HCT116 (cell line): ENCODE measurements at regions not wholly inside any gene's neighbourhood (a gene's known extent, or its start where the extent isn't known, plus 50 kb on each side); places are given as distances from the start of the nearest gene placed in this dataset.

Experiments used
- ATAC-seq: fragments of 200-7000 bp; cut with Tn5 transposase; 2 replicates; pipeline ENCODE4 v1.9.1; 2020; ENCODE audit warnings: mild to moderate bottlenecking, moderate library complexity
- BruUV-seq: library from RNA; stranded (reverse); fragments of 400-500 nt; replicated peaks from 2 replicates; lab custom pipeline; 2021; lab: Mats Ljungman, UMichigan
- CTCF ChIA-PET: fragments of 300-600 bp; sonication (Branson Sonifier 250); formaldehyde crosslinking; loops from one replicate; lab custom pipeline; 2021; ENCODE audit warnings: antibody characterized with exemption; lab: Charles Lee
- POLR2A ChIA-PET: fragments of 300-600, 350-600 bp; sonication (Branson Sonifier 250); formaldehyde crosslinking; loops from one replicate; lab custom pipeline; 2021; ENCODE audit warnings: antibody characterized with exemption; lab: Charles Lee
- RAD21 ChIA-PET, 2 experiments: fragments of 300-600 bp; sonication (Branson Sonifier 250); formaldehyde crosslinking; loops; one replicate each; lab custom pipeline; 2023; ENCODE audit warnings: low total read pairs in 2 of 2; ENCODE audit not compliant: uncharacterized antibody in 2 of 2, unreplicated experiment in 2 of 2, low non-redundant PET in 1 of 2; lab: Charles Lee
- DNase-seq: peaks from one replicate; pipeline ENCODE4 v3.0.0-alpha.2; 2010; ENCODE audit warnings: low read depth, low spot score
- H2AFZ ChIP-seq: fragments of 200-600 bp; shearing (Covaris generic), sonication (generic); 2 replicates; pipeline ENCODE4 v1.6.1; 2017; ENCODE audit warnings: low read depth, mixed run types, mixed read lengths, antibody characterized with exemption, low read length; ENCODE audit not compliant: poor library complexity, severe bottlenecking
- H3K27ac ChIP-seq: 2 replicates; pipeline ENCODE4 v1.5.1; 2012; ENCODE audit warnings: low read depth, low read length
- H3K27me3 ChIP-seq: fragments of 200-600 bp; sonication (generic); 2 replicates; pipeline ENCODE4 v1.6.1; 2016; ENCODE audit warnings: mixed run types, low read length, mixed read lengths; ENCODE audit not compliant: insufficient read depth
- H3K36me3 ChIP-seq, 2 experiments: fragments of 200-500 bp in 1 of 2; fragments of 200-600 bp in 1 of 2; sonication (Bioruptor generic) in 1 of 2; sonication (generic) in 1 of 2; 2 replicates each; pipeline versions ENCODE4 v1.5.1 to v1.6.1; 2014 to 2016; ENCODE audit warnings: low read length in 2 of 2, inconsistent platforms in 1 of 2, mixed read lengths in 1 of 2, mixed run types in 1 of 2; ENCODE audit not compliant: insufficient read depth in 2 of 2, control insufficient read depth in 1 of 2
- H3K4me1 ChIP-seq, 2 experiments: fragments of 200-600 bp in 1 of 2; sonication (generic) in 1 of 2; 2 replicates each; pipeline versions ENCODE4 v1.5.1 to v1.6.1; 2012 to 2017; ENCODE audit warnings: low read length in 2 of 2, inconsistent platforms in 1 of 2, mild to moderate bottlenecking in 1 of 2, mixed read lengths in 1 of 2, mixed run types in 1 of 2, moderate library complexity in 1 of 2; ENCODE audit not compliant: insufficient read depth in 2 of 2, control insufficient read depth in 1 of 2
- H3K4me2 ChIP-seq: fragments of 200-600 bp; sonication (generic); 2 replicates; pipeline ENCODE4 v1.6.1; 2017; ENCODE audit warnings: mixed run types, low read length, mixed read lengths
- H3K4me3 ChIP-seq, 2 experiments: fragments of 200-600 bp in 1 of 2; sonication (generic) in 1 of 2; replicated peaks in 1 of 2; 2 replicates each; pipeline ENCODE4 v1.5.1; 2011 to 2016; ENCODE audit warnings: low read length in 2 of 2, control low read depth in 1 of 2, low read depth in 1 of 2, mild to moderate bottlenecking in 1 of 2, mixed read lengths in 1 of 2, mixed run types in 1 of 2
- H3K79me2 ChIP-seq: fragments of 200-600 bp; sonication (generic); 2 replicates; pipeline ENCODE4 v1.6.1; 2017; ENCODE audit warnings: mild to moderate bottlenecking, mixed run types, low read length, moderate library complexity, mixed read lengths; ENCODE audit not compliant: insufficient read depth
- H3K9ac ChIP-seq: fragments of 200-600 bp; sonication (generic); 2 replicates; pipeline ENCODE4 v1.6.1; 2016; ENCODE audit warnings: low read length, mixed read lengths
- H3K9me2 ChIP-seq: fragments of 200-600 bp; sonication (generic), shearing (Covaris generic); 2 replicates; pipeline ENCODE4 v1.6.1; 2017; ENCODE audit warnings: mixed run types, mild to moderate bottlenecking, moderate library complexity; ENCODE audit not compliant: insufficient read depth
- H3K9me3 ChIP-seq, 2 experiments: fragments of 200-500 bp in 1 of 2; fragments of 200-600 bp in 1 of 2; sonication (Bioruptor generic) in 1 of 2; sonication (generic) in 1 of 2; 2 replicates each; pipeline ENCODE4 v1.6.1; 2014 to 2017; ENCODE audit warnings: low read length in 2 of 2, mixed read lengths in 2 of 2, inconsistent platforms in 1 of 2, low read depth in 1 of 2, mild to moderate bottlenecking in 1 of 2, mixed run types in 1 of 2, moderate library complexity in 1 of 2; ENCODE audit not compliant: control insufficient read depth in 1 of 2, insufficient read depth in 1 of 2
- H4K20me1 ChIP-seq: fragments of 200-600 bp; sonication (generic), shearing (Covaris generic); 2 replicates; pipeline ENCODE4 v1.6.1; 2017; ENCODE audit warnings: mixed run types, mild to moderate bottlenecking, moderate library complexity; ENCODE audit not compliant: insufficient read depth
- ATF3 ChIP-seq: IDR thresholded peaks from 2 replicates; pipeline ENCODE4 v1.6.1; 2012
- CEBPB ChIP-seq: IDR thresholded peaks from 2 replicates; pipeline ENCODE4 v1.6.1; 2012; ENCODE audit warnings: low read depth
- CTCF ChIP-seq, 3 experiments: fragments of 200-600 bp in 1 of 3; sonication (generic) in 1 of 3; IDR thresholded peaks in 2 of 3; conservative IDR thresholded peaks in 1 of 3; 2 replicates each; pipeline ENCODE4 v1.5.1; 2012 to 2017; ENCODE audit warnings: low read depth in 2 of 3, low read length in 2 of 3, antibody characterized with exemption in 1 of 3, borderline replicate concordance in 1 of 3, control low read depth in 1 of 3, mild to moderate bottlenecking in 1 of 3, mixed read lengths in 1 of 3, mixed run types in 1 of 3, moderate library complexity in 1 of 3; ENCODE audit not compliant: insufficient read depth in 1 of 3
- ELF1 ChIP-seq: IDR thresholded peaks from 2 replicates; pipeline ENCODE4 v1.6.1; 2012; ENCODE audit warnings: low read depth, borderline replicate concordance
- EZH2phosphoT487 ChIP-seq: fragments of 200-600 bp; IDR thresholded peaks from 2 replicates; pipeline ENCODE4 v1.6.1; 2018; ENCODE audit warnings: antibody characterized with exemption, borderline replicate concordance
- FOSL1 ChIP-seq: IDR thresholded peaks from 2 replicates; pipeline ENCODE4 v1.6.1; 2012; ENCODE audit warnings: low read depth
- MAX ChIP-seq: IDR thresholded peaks from 2 replicates; pipeline ENCODE4 v1.6.1; 2012
- POLR2A ChIP-seq: IDR thresholded peaks from 2 replicates; pipeline ENCODE4 v1.7.0; 2011; ENCODE audit warnings: borderline replicate concordance; ENCODE audit not compliant: insufficient read depth, insufficient read length; ENCODE audit errors: extremely low read depth
- POLR2AphosphoS5 ChIP-seq: IDR thresholded peaks from 2 replicates; pipeline ENCODE4 v1.6.1; 2011; ENCODE audit warnings: mild to moderate bottlenecking, low read depth, low read length, moderate library complexity
- RAD21 ChIP-seq: IDR thresholded peaks from 2 replicates; pipeline ENCODE4 v1.6.1; 2012; ENCODE audit warnings: low read depth, mild to moderate bottlenecking
- SIN3A ChIP-seq: IDR thresholded peaks from 2 replicates; pipeline ENCODE4 v1.6.1; 2012; ENCODE audit warnings: low read depth
- SP1 ChIP-seq: IDR thresholded peaks from 2 replicates; pipeline ENCODE4 v1.6.1; 2012; ENCODE audit warnings: low read depth
- SRF ChIP-seq: IDR thresholded peaks from 2 replicates; pipeline ENCODE4 v1.6.1; 2012; ENCODE audit warnings: low read depth
- YY1 ChIP-seq: IDR thresholded peaks from 2 replicates; pipeline ENCODE4 v1.6.1; 2011; ENCODE audit warnings: low read length, low read depth, moderate library complexity, mild to moderate bottlenecking; ENCODE audit not compliant: insufficient replicate concordance; ENCODE audit errors: extremely low read depth
- ZBTB33 ChIP-seq: IDR thresholded peaks from 2 replicates; pipeline ENCODE4 v1.6.1; 2011; ENCODE audit warnings: mild to moderate bottlenecking, low read length, moderate library complexity; ENCODE audit not compliant: insufficient replicate concordance; ENCODE audit errors: extremely low read depth
- ZFX ChIP-seq: fragments of 450-650 bp; IDR thresholded peaks from 2 replicates; pipeline ENCODE4 v1.6.1; 2017
- intact Hi-C: fragments of 100-400 bp; cut with micrococcal nuclease; formaldehyde crosslinking; loops from 2 replicates; pipeline ENCODE4 v1.10.0; 2022

- H3K36me3 ChIP-seq = no peaks in the 10 kb centered on the region
- no peaks in the 10 kb centered on the region for H4K20me1 ChIP-seq
- ChIA-PET RAD21 (no interaction called here), POLR2A (no interaction called here), CTCF (no interaction called here)
- H3K4me3 ChIP-seq = no peak overlapping the region
- no peak overlapping the region for H3K27ac ChIP-seq
- H3K9me3 ChIP-seq = peaks cover 4 to 14% of the 10 kb centered on the region in 2 experiments; a peak in 2 of 4 replicates
- ATAC-seq (no peak), DNase-seq (no peak)
- no peaks in the 10 kb centered on the region for H3K4me1 ChIP-seq
- no peak overlapping the region for H3K9ac ChIP-seq
- H3K4me2 ChIP-seq = no peak overlapping the region
- no TSS peak for BruUV-seq
- intact Hi-C loops = no loop called here
- H2AFZ ChIP-seq = no peak overlapping the region
- H3K9me2 ChIP-seq = no peaks in the 10 kb centered on the region
- no peaks in the 10 kb centered on the region for H3K27me3 ChIP-seq
- H3K79me2 ChIP-seq = no peaks in the 10 kb centered on the region
- no peak for TF ChIP-seq POLR2AphosphoS5
- TF ChIP-seq ATF3 = no peak
Observed at GRCh38 chr5:26026044-26026443, 1012.3 kb downstream of the CDH9 start.

- H2AFZ ChIP-seq = no peak overlapping the region
- H3K9ac ChIP-seq = no peak overlapping the region
- CTCF ChIA-PET = no interaction called here
- H3K4me2 ChIP-seq = no peak overlapping the region
- H3K9me3 ChIP-seq = peaks cover 4 to 15% of the 10 kb centered on the region in 2 experiments; a peak in 2 of 4 replicates
- H3K27me3 ChIP-seq = no peaks in the 10 kb centered on the region
- RAD21 ChIA-PET = no interaction called here
- POLR2A ChIA-PET = no interaction called here
- DNase-seq (no peak), ATAC-seq (no peak)
- intact Hi-C loops = no loop called here
- no peak overlapping the region for H3K27ac ChIP-seq
- H3K4me3 ChIP-seq = no peak overlapping the region
- H3K9me2 ChIP-seq = no peaks in the 10 kb centered on the region
- no peaks in the 10 kb centered on the region for H3K4me1 ChIP-seq
- H3K79me2 ChIP-seq = no peaks in the 10 kb centered on the region
- H3K36me3 ChIP-seq = no peaks in the 10 kb centered on the region
- H4K20me1 ChIP-seq = no peaks in the 10 kb centered on the region
- BruUV-seq = no TSS peak
- TF ChIP-seq YY1 (no peak), MAX (no peak), ZBTB33 (no peak), CTCF (IDR thresholded peaks at IDR 0.05 in 2 of 3, conservative IDR thresholded peaks at IDR 0.05 in 1 of 3; ENCODE audit: borderline replicate concordance in 1 of 3, insufficient read depth in 1 of 3, low read depth in 2 of 3, low read length in 2 of 3) (no peak), ZFX (no peak), ATF3 (no peak), SRF (no peak), CEBPB (no peak), ELF1 (no peak), SP1 (no peak), SIN3A (no peak), POLR2A (no peak), FOSL1 (no peak), EZH2phosphoT487 (no peak), RAD21 (no peak)
Observed at GRCh38 chr5:26024774-26025173, 1013.6 kb downstream of the CDH9 start.
